Hematopoietic multipotent progenitor cell treated with erythropoietin and hydrocortisone succinate and interleukin-3 and kit ligand, for 8 days (in vitro differentiated cells): ENCODE measurements at regions not wholly inside any gene's neighbourhood (a gene's known extent, or its start where the extent isn't known, plus 50 kb on each side); places are given as distances from the start of the nearest gene placed in this dataset.

Source experiments
- DNase-seq: peaks from one replicate; pipeline ENCODE4 v3.0.0-alpha.2; 2015

- no peak for DNase-seq
Measured at GRCh38 chr11:134562941-134563471, 151.0 kb upstream of the B3GAT1 start.

GRCh38 chr11:134562196-134562595 is 150.2 kb upstream of the B3GAT1 start:
- DNase-seq, result no peak

GRCh38 chr11:134561331-134561720 is 149.3 kb upstream of the B3GAT1 start:
- no peak for DNase-seq

GRCh38 chr11:134560566-134561330 is 148.7 kb upstream of the B3GAT1 start:
- no peak for DNase-seq

- no peak for DNase-seq
Measured at GRCh38 chr11:134560066-134560465, 148.0 kb upstream of the B3GAT1 start.

GRCh38 chr11:134559602-134559962 is 147.5 kb upstream of the B3GAT1 start:
- no peak for DNase-seq

- DNase-seq, result no peak
Measured at GRCh38 chr11:134558916-134559601, 147.0 kb upstream of the B3GAT1 start.

- DNase-seq, result no peak
Measured at GRCh38 chr11:134558258-134558835, 146.3 kb upstream of the B3GAT1 start.

GRCh38 chr11:134557571-134558257 is 145.7 kb upstream of the B3GAT1 start:
- DNase-seq, result no peak

GRCh38 chr11:134556186-134556585 is 144.1 kb upstream of the B3GAT1 start:
- DNase-seq, result no peak

- no peak for DNase-seq
Measured at GRCh38 chr11:134555510-134555909, 143.5 kb upstream of the B3GAT1 start.

- DNase-seq, result no peak
Measured at GRCh38 chr11:134554861-134555260, 142.8 kb upstream of the B3GAT1 start.

- no peak for DNase-seq
Measured at GRCh38 chr11:134554106-134554505, 142.1 kb upstream of the B3GAT1 start.

- no peak for DNase-seq
Measured at GRCh38 chr11:134552749-134553148, 140.7 kb upstream of the B3GAT1 start.

GRCh38 chr11:134545521-134545920 is 133.5 kb upstream of the B3GAT1 start:
- DNase-seq, result no peak

- DNase-seq, result no peak
Measured at GRCh38 chr11:134544095-134544815, 132.2 kb upstream of the B3GAT1 start.

GRCh38 chr11:134543645-134544044 is 131.6 kb upstream of the B3GAT1 start:
- DNase-seq, result no peak

- DNase-seq, result no peak
Measured at GRCh38 chr11:134543241-134543640, 131.2 kb upstream of the B3GAT1 start.

GRCh38 chr11:134542401-134543165 is 130.5 kb upstream of the B3GAT1 start:
- DNase-seq, result no peak

GRCh38 chr11:134541951-134542350 is 129.9 kb upstream of the B3GAT1 start:
- DNase-seq, result no peak

- no peak for DNase-seq
Measured at GRCh38 chr11:134541355-134541754, 129.3 kb upstream of the B3GAT1 start.

GRCh38 chr11:134539285-134539684 is 127.2 kb upstream of the B3GAT1 start:
- DNase-seq, result no peak
